Stimulated activated naive CD4-positive, alpha-beta T cell (primary cell): ENCODE measurements at regions not wholly inside any gene's neighbourhood (a gene's known extent, or its start where the extent isn't known, plus 50 kb on each side); places are given as distances from the start of the nearest gene placed in this dataset.

Source experiments
- DNase-seq, 6 experiments: peaks; one replicate each; lab custom pipeline; 2025; lab: John Stamatoyannopoulos, UW

- DNase-seq: peak in 5 of 6 experiments; percentile 3 to 59 (median 13)
Measured at GRCh38 chrX:16445166-16445752, 204.7 kb upstream of the S100G start.

- DNase-seq: no peak
Measured at GRCh38 chrX:16451334-16451733, 198.6 kb upstream of the S100G start.

DNA sequence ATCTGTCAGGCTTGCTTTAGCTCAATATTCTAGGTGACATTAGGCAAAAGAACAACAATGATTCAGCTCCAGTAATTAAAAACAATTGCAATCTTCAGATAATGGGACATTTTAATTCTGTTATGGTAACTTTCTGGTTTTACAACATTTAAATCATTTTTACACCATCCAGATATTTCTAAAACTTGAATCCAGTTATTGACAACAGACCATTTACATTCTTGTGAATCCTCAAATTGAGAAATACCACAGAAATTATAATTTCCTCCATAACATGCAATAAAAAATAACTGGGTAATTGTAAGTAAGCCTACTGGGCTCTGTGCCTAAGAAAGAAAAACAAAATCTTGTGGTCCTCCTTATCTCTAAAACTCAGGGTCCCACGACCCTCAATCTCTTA is 195.0 kb upstream of the S100G start:
- no peak for DNase-seq

GRCh38 chrX:16457239-16457638 is 192.7 kb upstream of the S100G start:
- DNase-seq: no peak

DNA sequence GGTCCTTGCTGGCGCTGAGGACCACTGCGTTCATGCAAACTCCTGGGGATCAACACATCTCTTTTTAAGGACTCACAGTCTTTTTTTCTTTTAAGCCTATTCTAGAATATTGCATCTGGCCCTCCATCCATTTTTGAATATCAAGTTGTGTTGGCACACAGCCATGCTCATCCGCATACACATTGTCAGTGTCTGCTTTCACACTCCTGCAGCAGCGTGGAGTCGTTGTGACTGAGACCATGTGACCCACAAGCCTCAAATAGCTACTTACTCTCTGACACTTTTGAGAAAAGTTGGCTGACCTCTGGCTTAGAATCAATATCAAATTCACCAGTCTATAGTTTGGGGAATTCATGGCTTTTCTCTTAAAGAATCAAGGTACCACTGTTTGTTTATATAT is 191.8 kb upstream of the S100G start:
- no peak for DNase-seq

DNA sequence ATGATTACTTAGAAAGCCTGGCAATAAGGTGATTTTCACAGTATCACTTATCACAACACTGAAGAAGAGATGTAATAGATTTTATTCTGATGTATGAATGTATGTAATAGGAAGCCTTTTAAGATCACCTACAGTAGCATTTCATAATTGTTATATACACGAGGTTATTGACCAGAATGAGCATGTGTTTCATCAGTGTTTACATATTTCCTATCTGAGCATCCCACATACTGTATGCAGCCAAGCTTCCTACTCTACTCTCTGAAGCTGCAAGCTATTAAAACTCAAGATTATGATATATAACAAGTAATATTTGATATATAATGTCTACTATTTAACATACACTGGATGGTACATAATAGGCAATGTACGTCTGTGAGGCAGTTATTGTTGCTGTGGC is 190.9 kb upstream of the S100G start:
- DNase-seq: no peak

- DNase-seq: no peak
Measured at GRCh38 chrX:16461968-16462367, 188.0 kb upstream of the S100G start.

DNA sequence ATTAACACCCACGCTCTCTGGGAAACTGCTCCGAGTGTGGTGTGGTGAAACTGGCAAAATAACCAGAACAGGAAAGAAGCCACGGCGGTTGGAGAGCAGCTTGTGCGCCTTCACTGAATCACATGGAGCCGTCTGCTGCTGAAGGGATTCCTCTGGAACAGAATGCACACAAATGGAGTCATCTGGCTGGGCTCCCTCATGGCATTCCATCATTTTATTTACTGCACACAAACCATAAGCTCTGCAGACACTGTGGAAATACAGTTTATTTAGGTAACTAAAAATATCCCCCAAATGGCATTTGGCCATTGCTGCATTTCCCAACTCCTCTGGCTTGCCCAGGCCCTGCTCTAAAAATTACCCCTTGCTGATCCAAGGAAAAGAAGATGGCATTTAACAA is 187.0 kb upstream of the S100G start:
- no peak for DNase-seq

DNA sequence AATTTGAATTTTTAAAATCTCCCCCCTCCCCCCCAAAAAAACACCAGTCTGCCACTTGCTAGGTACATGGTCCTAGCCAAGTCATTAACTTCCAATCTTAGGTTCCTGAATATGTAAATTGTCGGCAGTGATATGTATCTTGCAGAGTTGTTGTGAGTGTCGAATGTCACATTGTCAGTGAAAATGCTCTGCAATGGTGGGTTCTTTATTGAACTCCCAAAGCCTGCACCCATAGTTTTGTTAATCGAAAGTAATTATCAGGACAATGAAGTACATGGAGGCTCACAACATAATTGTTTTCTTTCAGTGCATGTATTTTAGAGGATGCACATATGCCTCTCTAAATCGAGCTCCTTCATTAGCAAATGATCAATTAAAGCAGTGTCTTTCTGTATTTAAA is 185.6 kb upstream of the S100G start:
- no peak for DNase-seq

DNA sequence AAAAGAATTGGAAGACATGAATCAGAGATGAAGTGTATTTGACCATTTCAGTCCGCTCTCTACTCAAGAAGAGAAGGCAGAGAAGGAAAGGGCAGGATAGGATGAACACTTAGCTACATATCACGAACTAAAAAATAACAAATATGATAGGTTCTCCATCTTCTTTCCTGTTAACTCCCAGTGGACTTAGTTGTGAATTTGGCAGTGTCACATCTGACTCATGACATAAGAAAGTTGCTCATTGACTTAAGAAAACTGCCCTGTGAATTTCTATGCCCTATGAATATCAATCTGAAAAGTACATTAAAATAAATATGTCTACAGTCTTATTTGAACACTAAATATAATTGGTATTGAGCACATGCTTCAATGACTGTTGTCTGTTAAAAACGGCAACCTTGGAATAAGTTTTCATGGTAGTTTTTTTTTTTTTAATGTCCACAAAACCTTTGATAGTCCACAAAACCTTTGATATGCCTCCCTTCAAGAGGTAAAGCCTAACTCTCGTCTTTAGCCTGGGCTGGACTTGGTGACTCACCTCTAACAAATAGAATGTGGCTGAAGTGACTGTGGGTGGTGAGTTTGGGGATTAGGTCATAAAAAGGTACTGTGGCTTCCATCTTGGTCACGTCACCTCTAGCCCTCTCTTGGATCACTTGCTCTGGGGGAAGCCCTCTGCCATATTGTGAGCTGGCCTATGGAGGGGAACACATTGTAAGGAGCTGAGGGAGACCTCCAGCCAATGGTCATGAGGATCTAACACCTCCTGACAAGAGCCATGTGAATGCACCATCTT is 184.7 kb upstream of the S100G start:
- DNase-seq: no peak

GRCh38 chrX:16466640-16467432 is 183.1 kb upstream of the S100G start:
- DNase-seq: no peak

- DNase-seq: no peak
Measured at GRCh38 chrX:16469870-16470269, 180.1 kb upstream of the S100G start.

GRCh38 chrX:16472345-16472744 is 177.6 kb upstream of the S100G start:
- DNase-seq: no peak

- DNase-seq: no peak
Measured at GRCh38 chrX:16474511-16474910, 175.4 kb upstream of the S100G start.

DNA sequence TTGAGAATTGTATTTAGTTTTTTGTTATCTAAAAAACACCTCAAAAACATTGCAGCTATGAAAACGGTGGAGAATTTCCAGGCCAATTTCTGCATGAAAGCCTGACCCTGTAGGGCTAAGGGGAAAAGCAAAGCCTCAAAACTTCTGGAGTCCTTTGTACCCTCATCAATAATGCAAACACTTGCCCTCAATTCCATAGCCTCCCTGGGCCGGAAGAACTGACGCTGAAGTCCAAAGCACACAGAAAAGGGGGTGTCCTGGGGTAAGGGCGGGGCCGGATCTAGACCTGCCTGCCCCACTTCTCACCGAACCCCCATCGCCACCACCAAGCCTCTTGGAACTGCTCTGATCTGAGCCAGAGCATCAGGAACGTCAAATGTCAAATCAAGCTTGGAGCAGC is 173.9 kb upstream of the S100G start:
- no peak for DNase-seq

GRCh38 chrX:16476692-16477091 is 173.3 kb upstream of the S100G start:
- DNase-seq: no peak

GRCh38 chrX:16479206-16479869 is 170.6 kb upstream of the S100G start:
- DNase-seq: no peak

GRCh38 chrX:16480049-16480448 is 169.9 kb upstream of the S100G start:
- DNase-seq: no peak

DNA sequence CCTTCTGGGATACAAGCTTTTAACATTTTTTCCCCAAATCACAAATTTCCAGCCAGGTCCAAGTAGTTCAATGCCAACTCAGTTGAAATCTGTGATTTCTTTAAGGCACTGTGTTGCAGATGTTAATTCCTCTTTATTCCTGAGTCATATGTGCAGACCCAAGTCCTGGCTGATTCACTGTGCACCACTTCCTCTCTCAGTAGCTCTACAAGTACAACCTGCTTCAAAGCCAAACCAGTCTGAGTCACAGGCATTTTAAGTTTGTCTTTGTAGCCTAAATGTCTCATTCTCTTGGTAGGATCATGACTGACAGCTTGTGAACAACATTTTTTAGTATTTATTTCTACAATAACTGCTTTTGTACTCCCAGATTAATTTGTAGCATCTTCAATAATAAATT is 165.6 kb upstream of the S100G start:
- peak in 3 of 6 experiments; percentile 7 to 36 (median 32) for DNase-seq

GRCh38 chrX:16487620-16488385 is 162.2 kb upstream of the S100G start:
- DNase-seq: no peak

- DNase-seq: no peak
Measured at GRCh38 chrX:16488959-16489358, 161.0 kb upstream of the S100G start.

DNA sequence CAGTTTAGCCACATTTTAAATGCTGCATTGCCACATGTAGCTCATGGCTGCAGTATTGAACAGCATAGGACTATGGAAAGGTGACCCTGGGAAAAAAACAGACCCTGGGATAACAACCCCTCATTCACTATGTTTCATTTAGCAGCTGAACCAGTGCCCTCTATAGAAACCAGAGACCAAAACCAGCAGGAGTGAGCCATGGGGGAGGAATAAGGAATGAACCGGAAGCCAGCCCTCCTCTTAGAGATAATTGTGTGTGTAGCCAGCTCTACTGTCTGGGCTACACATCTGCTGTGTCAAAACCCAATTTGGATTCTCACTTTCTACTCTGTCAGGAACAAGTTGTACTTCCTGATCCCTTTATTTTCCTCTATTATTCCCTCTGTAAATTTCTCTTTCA is 158.5 kb upstream of the S100G start:
- DNase-seq: no peak
